IMR-90 (cell line): ENCODE measurements at regions not wholly inside any gene's neighbourhood (a gene's known extent, or its start where the extent isn't known, plus 50 kb on each side); places are given as distances from the start of the nearest gene placed in this dataset.

Source experiments
- ATAC-seq: fragments of 200-7000 bp; cut with Tn5 transposase; 2 replicates; pipeline ENCODE4 v1.9.1; 2020; ENCODE audit warnings: low read depth, mild to moderate bottlenecking, moderate library complexity
- BruUV-seq: library from RNA; stranded (reverse); fragments of 400-500 nt; replicated peaks from 2 replicates; lab custom pipeline; 2021; lab: Mats Ljungman, UMichigan
- CTCF ChIA-PET: fragments of 300-600 bp; formaldehyde crosslinking; extraction: SDS; loops from one replicate; lab custom pipeline; 2021; ENCODE audit warnings: antibody characterized with exemption; lab: Yijun Ruan, JAX
- POLR2A ChIA-PET: fragments of 300-600 bp; sonication (Branson Sonifier 250); formaldehyde crosslinking; loops from one replicate; lab custom pipeline; 2022; ENCODE audit warnings: antibody characterized with exemption; ENCODE audit not compliant: unreplicated experiment; lab: Charles Lee
- DNase-seq: peaks from one replicate; pipeline ENCODE4 v3.0.0; 2013
- H2AFZ ChIP-seq: replicated peaks from 2 replicates; pipeline ENCODE3; 2013; ENCODE audit warnings: low read length, mild to moderate bottlenecking; ENCODE audit not compliant: poor library complexity
- H2AK5ac ChIP-seq: 2 replicates; pipeline ENCODE4 v1.6.1; 2013; ENCODE audit warnings: low read depth, low read length, inconsistent platforms
- H2AK9ac ChIP-seq: replicated peaks from 2 replicates; pipeline ENCODE3; 2013; ENCODE audit warnings: mild to moderate bottlenecking, low read depth, low read length, moderate library complexity; ENCODE audit not compliant: poor library complexity
- H2BK120ac ChIP-seq: 2 replicates; pipeline ENCODE4 v1.6.1; 2013; ENCODE audit warnings: low read depth, low read length, inconsistent platforms
- H2BK15ac ChIP-seq: 3 replicates; pipeline ENCODE4 v1.6.1; 2013; ENCODE audit warnings: low read depth, low read length, inconsistent platforms
- H2BK20ac ChIP-seq: 2 replicates; pipeline ENCODE4 v1.6.1; 2013; ENCODE audit warnings: low read depth, mild to moderate bottlenecking, inconsistent platforms, low read length, moderate library complexity
- H2BK5ac ChIP-seq: 2 replicates; pipeline ENCODE4 v1.6.1; 2013; ENCODE audit warnings: mild to moderate bottlenecking, low read depth, low read length, inconsistent platforms; ENCODE audit not compliant: poor library complexity, severe bottlenecking
- H3K14ac ChIP-seq: replicated peaks from 2 replicates; pipeline ENCODE4 v1.6.1; 2013; ENCODE audit warnings: low read depth, low read length, inconsistent platforms
- H3K18ac ChIP-seq: 2 replicates; pipeline ENCODE4 v1.6.1; 2013; ENCODE audit warnings: low read depth, low read length, control low read depth
- H3K23ac ChIP-seq: 2 replicates; pipeline ENCODE4 v1.6.1; 2013; ENCODE audit warnings: low read depth, low read length, inconsistent platforms
- H3K27ac ChIP-seq: 2 replicates; pipeline ENCODE4 v1.5.1; 2013; ENCODE audit warnings: mild to moderate bottlenecking, control low read depth, low read length; ENCODE audit not compliant: insufficient read depth
- H3K27me3 ChIP-seq: 2 replicates; pipeline ENCODE4 v1.6.1; 2013; ENCODE audit warnings: low read length; ENCODE audit not compliant: control insufficient read depth, insufficient read depth
- H3K36me3 ChIP-seq: 2 replicates; pipeline ENCODE4 v1.6.1; 2013; ENCODE audit warnings: low read length, mixed read lengths; ENCODE audit not compliant: control insufficient read depth, insufficient read depth
- H3K4ac ChIP-seq: 2 replicates; pipeline ENCODE4 v1.6.1; 2013; ENCODE audit warnings: low read depth, low read length, inconsistent platforms
- H3K4me1 ChIP-seq: 2 replicates; pipeline ENCODE4 v1.6.1; 2013; ENCODE audit warnings: low read length, mixed read lengths; ENCODE audit not compliant: control insufficient read depth, insufficient read depth
- H3K4me2 ChIP-seq: 2 replicates; pipeline ENCODE4 v1.6.1; 2013; ENCODE audit warnings: low read depth, mild to moderate bottlenecking, control low read depth, low read length, moderate library complexity
- H3K4me3 ChIP-seq: 2 replicates; pipeline ENCODE4 v1.5.1; 2013; ENCODE audit warnings: low read depth, mild to moderate bottlenecking, control low read depth, low read length, moderate library complexity; ENCODE audit not compliant: insufficient read depth
- H3K56ac ChIP-seq: 2 replicates; pipeline ENCODE4 v1.6.1; 2013; ENCODE audit warnings: low read length, inconsistent platforms; ENCODE audit not compliant: insufficient read depth; ENCODE audit errors: extremely low read depth
- H3K79me1 ChIP-seq, 2 experiments: 2 replicates each; pipeline ENCODE4 v1.6.1; 2013; ENCODE audit warnings: low read length in 2 of 2, inconsistent platforms in 1 of 2, low read depth in 1 of 2
- H3K9ac ChIP-seq: 2 replicates; pipeline ENCODE4 v1.6.1; 2013; ENCODE audit warnings: low read depth, low read length, control low read depth
- H3K9me1 ChIP-seq: 2 replicates; pipeline ENCODE4 v1.6.1; 2013; ENCODE audit warnings: low read length, inconsistent platforms; ENCODE audit not compliant: insufficient read depth
- H3K9me3 ChIP-seq: 2 replicates; pipeline ENCODE4 v1.6.1; 2013; ENCODE audit warnings: low read length; ENCODE audit not compliant: control insufficient read depth, insufficient read depth
- H4K20me1 ChIP-seq: 2 replicates; pipeline ENCODE4 v1.6.1; 2013; ENCODE audit warnings: low read length, inconsistent platforms; ENCODE audit not compliant: insufficient read depth
- H4K5ac ChIP-seq: 2 replicates; pipeline ENCODE4 v1.6.1; 2013; ENCODE audit warnings: mild to moderate bottlenecking, low read depth, low read length, control low read depth
- H4K8ac ChIP-seq, 2 experiments: 2 replicates each; pipeline ENCODE4 v1.6.1; 2013; ENCODE audit warnings: low read depth in 2 of 2, low read length in 2 of 2, control low read depth in 1 of 2, inconsistent platforms in 1 of 2
- H4K91ac ChIP-seq: 2 replicates; pipeline ENCODE4 v1.6.1; 2013; ENCODE audit warnings: low read depth, low read length, inconsistent platforms; ENCODE audit not compliant: insufficient read depth
- BHLHE40 ChIP-seq: fragments of 150-350 bp; IDR thresholded peaks from 2 replicates; pipeline ENCODE4 v1.6.1; 2016; ENCODE audit warnings: mild to moderate bottlenecking, low read depth, low read length
- CEBPB ChIP-seq: IDR thresholded peaks from 2 replicates; pipeline ENCODE4 v1.6.1; 2012; ENCODE audit warnings: low read depth, low read length, improper control_type of control experiment
- CHD1 ChIP-seq: IDR thresholded peaks from 2 replicates; pipeline ENCODE4 v1.6.1; 2012; ENCODE audit warnings: low read depth, low read length, improper control_type of control experiment
- CTCF ChIP-seq: conservative IDR thresholded peaks from 2 replicates; pipeline ENCODE4 v1.5.1; 2012; ENCODE audit warnings: mild to moderate bottlenecking, low read depth, low read length, improper control_type of control experiment
- ELK1 ChIP-seq: fragments of 150-350 bp; IDR thresholded peaks from 2 replicates; pipeline ENCODE4 v1.6.1; 2016; ENCODE audit warnings: low read depth, mild to moderate bottlenecking, low read length, moderate library complexity, borderline replicate concordance
- MAFK ChIP-seq: IDR thresholded peaks from 2 replicates; pipeline ENCODE4 v1.6.1; 2012; ENCODE audit warnings: low read depth, low read length, improper control_type of control experiment
- MAZ ChIP-seq: IDR thresholded peaks from 2 replicates; pipeline ENCODE4 v1.6.1; 2012; ENCODE audit warnings: low read depth, mild to moderate bottlenecking, low read length, improper control_type of control experiment, moderate library complexity, borderline replicate concordance
- MXI1 ChIP-seq: IDR thresholded peaks from 2 replicates; pipeline ENCODE4 v1.6.1; 2012; ENCODE audit warnings: low read depth, mild to moderate bottlenecking, low read length, moderate library complexity, borderline replicate concordance
- POLR2A ChIP-seq: IDR thresholded peaks from 2 replicates; pipeline ENCODE4 v1.6.1; 2012; ENCODE audit warnings: mild to moderate bottlenecking, low read depth, low read length
- RAD21 ChIP-seq: IDR thresholded peaks from 2 replicates; pipeline ENCODE4 v1.6.1; 2012; ENCODE audit warnings: low read length, improper control_type of control experiment
- RCOR1 ChIP-seq: IDR thresholded peaks from 2 replicates; pipeline ENCODE4 v1.6.1; 2012; ENCODE audit warnings: mild to moderate bottlenecking, low read length, improper control_type of control experiment; ENCODE audit not compliant: insufficient replicate concordance
- RFX5 ChIP-seq: IDR thresholded peaks from 2 replicates; pipeline ENCODE4 v1.8.0; 2012; ENCODE audit warnings: low read depth, mild to moderate bottlenecking, low read length, moderate library complexity
- dilution Hi-C: fragments of 300-500 bp; cut with HindIII; formaldehyde crosslinking; loops from one replicate; pipeline ENCODE4 v1.14.3; 2018; ENCODE audit warnings: low sequenced_read_pairs; ENCODE audit not compliant: unreplicated experiment
- in situ Hi-C: fragments of 300-500 bp; cut with MboI; formaldehyde crosslinking; loops from 3 replicates; pipeline ENCODE4 v1.14.3; 2019; ENCODE audit warnings: low sequenced_read_pairs, inconsistent platforms, mixed read lengths
- intact Hi-C: fragments of 100-400 bp; cut with micrococcal nuclease; formaldehyde crosslinking; loops from 2 replicates; pipeline ENCODE4 v1.10.0; 2022

- Histone ChIP-seq H3K23ac (no peak overlapping the region), H3K56ac (no peak overlapping the region), H3K79me1 (no peaks in the 10 kb centered on the region), H2BK5ac (no peak overlapping the region), H2BK120ac (no peak overlapping the region), H2BK15ac (no peak overlapping the region), H4K91ac (no peak overlapping the region), H3K27ac (no peak overlapping the region), H3K27me3 (peaks cover 2% of the 10 kb centered on the region), H3K9me1 (no peaks in the 10 kb centered on the region), H2AK5ac (no peak overlapping the region), H3K36me3 (no peaks in the 10 kb centered on the region), H3K9ac (no peak overlapping the region), H4K8ac (no peak overlapping the region), H3K4me1 (no peaks in the 10 kb centered on the region), H3K4me2 (no peak overlapping the region), H2BK20ac (no peak overlapping the region), H3K14ac (no peak overlapping the region), H4K5ac (no peak overlapping the region), H3K4me3 (no peak overlapping the region), H3K18ac (no peak overlapping the region), H3K4ac (no peak overlapping the region), H2AK9ac (no peak overlapping the region), H4K20me1 (no peaks in the 10 kb centered on the region), H2AFZ (no peak overlapping the region), H3K9me3 (no peaks in the 10 kb centered on the region)
- dilution Hi-C loops = no loop called here
- TF ChIP-seq POLR2A (no peak), RAD21 (no peak), MAZ (no peak), CTCF (no peak), RCOR1 (no peak), CEBPB (no peak), BHLHE40 (no peak), CHD1 (no peak), ELK1 (no peak), MXI1 (no peak), MAFK (no peak), RFX5 (no peak)
- BruUV-seq = no TSS peak
- ChIA-PET POLR2A (no interaction called here), CTCF (interaction anchor here (0.6 kb wide), 1 partner anchor 603 kb away, joined by 3 read pairs; no protein-coding TSS in a partner anchor)
- intact Hi-C loops = no loop called here
- in situ Hi-C loops = no loop called here
- ATAC-seq = no peak
- no peak for DNase-seq
Measured at GRCh38 chr1:229993060-229993459, 74.0 kb upstream of the GALNT2 start.
